OCI-LY3 (cell line): ENCODE measurements at regions not wholly inside any gene's neighbourhood (a gene's known extent, or its start where the extent isn't known, plus 50 kb on each side); places are given as distances from the start of the nearest gene placed in this dataset.
"Not testable (repeated sequence)": the region's sequence is repeated elsewhere in the genome, so short reads cannot be mapped to it uniquely, and the experiment has no call there.

Source experiments
- H2AFZ ChIP-seq: fragments of 200-600, 300-600 bp; shearing (Covaris generic); 2 replicates; pipeline ENCODE4 v1.6.0; 2014; ENCODE audit warnings: antibody characterized with exemption, low read depth, low read length
- H3K27ac ChIP-seq: fragments of 200-600, 300-600 bp; sonication (generic); 2 replicates; pipeline ENCODE4 v1.5.1; 2014; ENCODE audit warnings: mild to moderate bottlenecking, low read length, moderate library complexity, mixed read lengths
- H3K27me3 ChIP-seq: fragments of 200-600, 300-600 bp; sonication (generic); 2 replicates; pipeline ENCODE4 v1.6.1; 2014; ENCODE audit warnings: low read depth, low read length, mixed read lengths
- H3K36me3 ChIP-seq: fragments of 200-600, 300-600 bp; sonication (generic); replicated peaks from 2 replicates; pipeline ENCODE3; 2014; ENCODE audit warnings: low read depth, low read length, mixed read lengths
- H3K4me1 ChIP-seq: fragments of 300-600, 200-600 bp; sonication (generic); 2 replicates; pipeline ENCODE4 v1.6.1; 2014; ENCODE audit warnings: low read length, mixed read lengths
- H3K4me2 ChIP-seq: fragments of 200-600, 300-600 bp; sonication (generic); 2 replicates; pipeline ENCODE4 v1.6.1; 2014; ENCODE audit warnings: low read length, mixed read lengths
- H3K4me3 ChIP-seq: fragments of 300-600, 200-600 bp; sonication (generic); 2 replicates; pipeline ENCODE4 v1.5.1; 2014; ENCODE audit warnings: antibody characterized with exemption, mild to moderate bottlenecking, low read length, moderate library complexity
- H3K79me2 ChIP-seq: fragments of 300-600, 200-600 bp; shearing (Covaris generic); 2 replicates; pipeline ENCODE4 v1.6.1; 2014; ENCODE audit warnings: mild to moderate bottlenecking, low read length, mixed read lengths
- H3K9ac ChIP-seq: fragments of 300-600, 200-600 bp; shearing (Covaris generic); 2 replicates; pipeline ENCODE4 v1.6.0; 2014; ENCODE audit warnings: mild to moderate bottlenecking, low read length, moderate library complexity
- H3K9me3 ChIP-seq: fragments of 200-600, 300-600 bp; shearing (Covaris generic); 2 replicates; pipeline ENCODE4 v1.6.1; 2014; ENCODE audit warnings: low read length, mixed read lengths; ENCODE audit not compliant: insufficient read depth
- H4K20me1 ChIP-seq: fragments of 200-600, 300-600 bp; sonication (generic); 2 replicates; pipeline ENCODE4 v1.6.1; 2016; ENCODE audit warnings: low read length, mixed read lengths; ENCODE audit not compliant: insufficient read depth
- EZH2phosphoT487 ChIP-seq: fragments of 200-600 bp; shearing (Covaris generic); IDR thresholded peaks from 2 replicates; pipeline ENCODE4 v1.6.1; 2018; ENCODE audit warnings: antibody characterized with exemption, mixed run types, low read depth
- TF ChIP-seq, protein P1 (sequence below): fragments of 200-600, 300-600 bp; sonication (generic); IDR thresholded peaks from 2 replicates; pipeline ENCODE4 v1.5.1; 2014; ENCODE audit warnings: antibody characterized with exemption, low read length, low read depth

DNA sequence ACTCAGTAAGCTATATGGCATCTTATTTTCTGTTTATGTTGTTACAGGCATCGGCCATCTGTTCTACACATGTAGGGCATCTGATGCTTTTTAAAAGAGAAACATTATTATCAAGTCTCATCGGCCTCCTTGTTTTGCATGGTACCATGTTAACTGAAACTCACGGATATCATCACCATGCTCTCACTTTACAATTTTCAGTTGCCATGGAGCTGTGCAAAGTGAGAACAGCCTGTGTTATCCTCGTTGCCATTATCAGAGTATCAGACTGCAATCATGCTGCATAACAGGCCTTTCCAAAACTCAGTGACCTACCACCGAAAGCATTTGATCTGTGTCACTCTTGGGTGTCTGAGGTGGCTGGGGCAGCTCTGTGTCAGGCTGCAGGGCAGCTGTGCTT is 110.3 kb downstream of the C17orf67 start:
- Histone ChIP-seq H3K4me2 (no peak overlapping the region), H3K4me3 (no peak overlapping the region), H3K9ac (no peak overlapping the region), H3K36me3 (no peaks in the 10 kb centered on the region), H4K20me1 (no peaks in the 10 kb centered on the region), H3K9me3 (no peaks in the 10 kb centered on the region), H3K27me3 (peaks cover 16% of the 10 kb centered on the region), H3K27ac (no peak overlapping the region), H3K4me1 (no peaks in the 10 kb centered on the region), H3K79me2 (no peaks in the 10 kb centered on the region), H2AFZ (no peak overlapping the region)
- TF ChIP-seq, protein P1, sequence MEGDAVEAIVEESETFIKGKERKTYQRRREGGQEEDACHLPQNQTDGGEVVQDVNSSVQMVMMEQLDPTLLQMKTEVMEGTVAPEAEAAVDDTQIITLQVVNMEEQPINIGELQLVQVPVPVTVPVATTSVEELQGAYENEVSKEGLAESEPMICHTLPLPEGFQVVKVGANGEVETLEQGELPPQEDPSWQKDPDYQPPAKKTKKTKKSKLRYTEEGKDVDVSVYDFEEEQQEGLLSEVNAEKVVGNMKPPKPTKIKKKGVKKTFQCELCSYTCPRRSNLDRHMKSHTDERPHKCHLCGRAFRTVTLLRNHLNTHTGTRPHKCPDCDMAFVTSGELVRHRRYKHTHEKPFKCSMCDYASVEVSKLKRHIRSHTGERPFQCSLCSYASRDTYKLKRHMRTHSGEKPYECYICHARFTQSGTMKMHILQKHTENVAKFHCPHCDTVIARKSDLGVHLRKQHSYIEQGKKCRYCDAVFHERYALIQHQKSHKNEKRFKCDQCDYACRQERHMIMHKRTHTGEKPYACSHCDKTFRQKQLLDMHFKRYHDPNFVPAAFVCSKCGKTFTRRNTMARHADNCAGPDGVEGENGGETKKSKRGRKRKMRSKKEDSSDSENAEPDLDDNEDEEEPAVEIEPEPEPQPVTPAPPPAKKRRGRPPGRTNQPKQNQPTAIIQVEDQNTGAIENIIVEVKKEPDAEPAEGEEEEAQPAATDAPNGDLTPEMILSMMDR: no peak
- TF ChIP-seq EZH2phosphoT487: no peak

DNA sequence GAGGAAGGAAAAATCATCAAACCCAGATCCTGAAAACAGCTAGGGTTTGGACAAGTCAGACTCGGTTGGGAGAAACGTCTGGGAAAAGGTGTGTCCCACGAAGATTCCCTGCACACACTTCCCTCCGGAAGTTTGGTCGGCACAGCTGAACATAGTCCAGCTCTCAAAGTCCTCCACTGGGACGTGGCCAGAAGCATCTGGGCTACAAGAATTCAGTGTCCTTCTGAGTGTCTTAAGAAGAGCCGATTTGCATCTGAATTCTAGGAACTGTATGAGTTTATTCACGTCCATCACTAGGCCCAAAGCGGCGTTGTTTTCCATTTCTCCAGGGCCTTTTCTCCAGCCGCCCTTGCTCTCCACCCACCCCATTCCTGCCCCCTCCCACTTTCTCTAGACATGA is 109.1 kb downstream of the C17orf67 start:
- H3K4me3 ChIP-seq: no peak overlapping the region
- H3K27me3 ChIP-seq: peaks cover 16% of the 10 kb centered on the region
- no peak overlapping the region for H3K4me2 ChIP-seq
- TF ChIP-seq, protein P1: no peak
- no peak for TF ChIP-seq EZH2phosphoT487
- H3K4me1 ChIP-seq: no peaks in the 10 kb centered on the region
- no peak overlapping the region for H2AFZ ChIP-seq
- no peaks in the 10 kb centered on the region for H4K20me1 ChIP-seq
- no peaks in the 10 kb centered on the region for H3K36me3 ChIP-seq
- H3K79me2 ChIP-seq: no peaks in the 10 kb centered on the region
- no peak overlapping the region for H3K27ac ChIP-seq
- no peaks in the 10 kb centered on the region for H3K9me3 ChIP-seq
- H3K9ac ChIP-seq: no peak overlapping the region

DNA sequence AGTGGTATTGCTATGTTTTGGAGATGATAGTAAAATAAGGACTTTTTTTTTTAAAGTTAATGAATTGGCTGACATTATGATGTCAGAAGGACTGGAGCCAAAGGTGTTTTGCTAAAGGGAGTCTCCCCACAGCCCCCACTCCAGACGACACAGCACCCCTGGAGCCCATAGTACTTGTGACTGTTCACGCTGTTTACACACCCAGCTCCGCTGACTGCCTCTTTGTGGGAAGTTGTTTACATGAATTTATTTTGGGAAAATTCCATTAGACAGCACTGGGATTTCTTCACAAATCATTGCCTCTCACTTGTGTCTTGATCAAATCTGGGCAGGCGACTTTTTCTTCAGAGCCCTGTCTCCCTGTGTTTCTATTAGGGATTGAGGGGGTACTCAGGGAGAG is 108.6 kb downstream of the C17orf67 start:
- Histone ChIP-seq H3K27me3 (peaks cover 16% of the 10 kb centered on the region), H3K36me3 (no peaks in the 10 kb centered on the region), H3K9me3 (no peaks in the 10 kb centered on the region), H2AFZ (no peak overlapping the region), H3K9ac (no peak overlapping the region), H4K20me1 (no peaks in the 10 kb centered on the region), H3K4me1 (no peaks in the 10 kb centered on the region), H3K27ac (no peak overlapping the region), H3K4me3 (no peak overlapping the region), H3K79me2 (no peaks in the 10 kb centered on the region), H3K4me2 (no peak overlapping the region)
- no peak for TF ChIP-seq EZH2phosphoT487
- TF ChIP-seq, protein P1: no peak

DNA sequence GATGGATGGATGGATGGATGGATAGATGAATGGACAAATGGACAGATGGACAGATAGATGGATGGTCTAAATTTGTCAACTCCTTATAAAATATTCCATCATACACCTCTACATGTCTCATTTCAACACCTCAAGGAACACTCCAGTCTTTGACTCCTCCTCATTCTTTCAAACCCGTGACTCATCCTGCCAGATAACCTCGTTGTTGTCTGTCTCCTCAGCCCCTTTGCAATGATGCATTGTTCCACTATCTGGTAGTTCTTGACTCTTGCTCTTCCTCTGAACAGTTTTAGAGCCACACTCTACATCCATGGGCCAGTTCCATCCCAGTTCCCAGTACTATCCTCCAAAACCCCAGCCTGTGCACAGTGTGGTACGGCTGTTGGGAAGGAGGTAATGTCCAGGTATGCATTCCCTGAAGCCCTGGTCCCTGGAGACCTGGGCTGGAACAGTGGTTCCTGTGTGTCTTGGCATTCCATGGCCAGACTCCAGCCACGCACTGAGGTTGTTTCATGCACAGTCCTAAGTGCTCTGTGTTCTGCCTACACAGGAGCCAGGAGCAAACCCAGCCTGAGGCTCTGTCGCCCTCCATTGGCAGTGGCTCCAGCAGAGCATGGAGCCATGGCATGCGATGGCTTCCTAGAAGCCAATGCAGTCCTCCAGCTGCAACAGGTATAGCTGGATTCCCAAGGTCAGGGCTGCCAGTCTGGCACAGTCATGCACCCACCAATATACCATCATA is 105.7 kb downstream of the C17orf67 start:
- Histone ChIP-seq H3K9ac (no peak overlapping the region), H3K36me3 (no peaks in the 10 kb centered on the region), H3K27ac (no peak overlapping the region), H2AFZ (no peak overlapping the region), H3K4me2 (no peak overlapping the region), H3K79me2 (no peaks in the 10 kb centered on the region), H3K4me1 (no peaks in the 10 kb centered on the region), H3K4me3 (no peak overlapping the region), H4K20me1 (no peaks in the 10 kb centered on the region), H3K9me3 (no peaks in the 10 kb centered on the region), H3K27me3 (peaks cover 6% of the 10 kb centered on the region; the same call in 1 of the 2 replicates)
- TF ChIP-seq EZH2phosphoT487: no peak
- TF ChIP-seq, protein P1: no peak

DNA sequence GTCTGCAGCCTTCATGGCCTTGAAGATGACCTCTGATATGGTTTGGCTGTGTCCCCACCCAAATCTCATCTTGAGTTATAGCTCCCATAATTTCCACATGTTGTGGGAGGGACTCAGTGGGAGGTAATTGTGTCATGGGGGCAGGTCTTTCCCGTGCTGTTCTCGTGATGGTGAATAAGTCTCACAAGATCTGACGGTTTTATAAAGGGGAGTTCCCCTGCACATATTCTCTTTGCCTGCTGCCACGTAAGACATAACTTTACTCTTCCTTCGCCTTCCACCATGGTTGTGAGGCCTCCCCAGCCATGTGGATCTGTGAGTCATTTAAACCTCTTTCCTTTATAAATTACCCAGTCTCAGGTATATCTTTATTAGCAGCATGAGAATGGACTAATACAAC is 102.6 kb downstream of the C17orf67 start:
- H3K4me3 ChIP-seq, H3K4me1 ChIP-seq, H3K4me2 ChIP-seq, H2AFZ ChIP-seq, H3K27me3 ChIP-seq, H3K36me3 ChIP-seq, H3K9me3 ChIP-seq, H3K9ac ChIP-seq, H3K79me2 ChIP-seq, H4K20me1 ChIP-seq, H3K27ac ChIP-seq: not testable (repeated sequence)
